GM12878 (cell line): ENCODE measurements at regions not wholly inside any gene's neighbourhood (a gene's known extent, or its start where the extent isn't known, plus 50 kb on each side); places are given as distances from the start of the nearest gene placed in this dataset.
"Not testable (repeated sequence)": the region's sequence is repeated elsewhere in the genome, so short reads cannot be mapped to it uniquely, and the experiment has no call there.

ENCODE experiments used
- ATAC-seq: fragments of 200-7000 bp; cut with Tn5 transposase; 3 replicates; pipeline ENCODE4 v1.9.1; 2020; ENCODE audit warnings: mild to moderate bottlenecking, moderate library complexity
- BruUV-seq: library from RNA; stranded (reverse); fragments of 400-500 nt; replicated peaks from 2 replicates; lab custom pipeline; 2021; lab: Mats Ljungman, UMichigan
- CTCF ChIA-PET: fragments of 300-600 bp; sonication (Branson Sonifier 250); formaldehyde crosslinking; extraction: SDS; loops from one replicate; lab custom pipeline; 2021; ENCODE audit warnings: inconsistent platforms; lab: Yijun Ruan, JAX
- POLR2A ChIA-PET: fragments of 350-600 bp; formaldehyde crosslinking; extraction: SDS; loops from one replicate; lab custom pipeline; 2021; ENCODE audit warnings: inconsistent platforms; lab: Charles Lee
- RAD21 ChIA-PET: fragments of 300-600 bp; sonication (Branson Sonifier 250); formaldehyde crosslinking; loops from one replicate; lab custom pipeline; 2023; ENCODE audit warnings: antibody characterized with exemption; ENCODE audit not compliant: unreplicated experiment; lab: Charles Lee
- SMC1A ChIA-PET: fragments of 300-600 bp; sonication (Branson Sonifier 250); formaldehyde crosslinking; loops from one replicate; lab custom pipeline; 2023; ENCODE audit not compliant: unreplicated experiment, uncharacterized antibody; lab: Charles Lee
- DNase-seq: peaks from one replicate; pipeline ENCODE4 v3.0.0-alpha.2; 2011; ENCODE audit warnings: low read depth, low spot score
- FAIRE-seq: peaks from 3 replicates; lab custom pipeline; 2011; peaks lifted over from hg19 to GRCh38; lab: Jason Lieb, UNC
- H2AFZ ChIP-seq: 2 replicates; pipeline ENCODE4 v1.6.0; 2011; ENCODE audit warnings: low read depth, low read length, control low read depth; ENCODE audit not compliant: control insufficient read depth
- H3K27ac ChIP-seq: 2 replicates; pipeline ENCODE4 v1.5.1; 2011; ENCODE audit warnings: control low read depth; ENCODE audit not compliant: control insufficient read depth, insufficient read depth
- H3K27me3 ChIP-seq, 2 experiments: replicated peaks in 1 of 2; 2 replicates each; pipeline versions ENCODE4 v1.6.0 to v1.6.1; 2011; ENCODE audit warnings: low read length in 1 of 2; ENCODE audit not compliant: control insufficient read depth in 2 of 2, insufficient read depth in 2 of 2
- H3K36me3 ChIP-seq, 2 experiments: 2 replicates each; pipeline ENCODE4 v1.5.1; 2011; ENCODE audit warnings: low read length in 1 of 2; ENCODE audit not compliant: control insufficient read depth in 2 of 2, insufficient read depth in 2 of 2
- H3K4me1 ChIP-seq: 2 replicates; pipeline ENCODE4 v1.6.1; 2011; ENCODE audit warnings: mild to moderate bottlenecking, low read length, moderate library complexity, mixed read lengths; ENCODE audit not compliant: control insufficient read depth, insufficient read depth
- H3K4me2 ChIP-seq: 2 replicates; pipeline ENCODE4 v1.6.0; 2011; ENCODE audit warnings: control low read depth; ENCODE audit not compliant: control insufficient read depth, insufficient read depth
- H3K4me3 ChIP-seq: fragments of 200-600 bp; sonication (generic); 2 replicates; pipeline ENCODE4 v1.5.1; 2016
- H3K79me2 ChIP-seq: 2 replicates; pipeline ENCODE4 v1.6.0; 2011; ENCODE audit warnings: low read length; ENCODE audit not compliant: control insufficient read depth, insufficient read depth
- H3K9ac ChIP-seq: 2 replicates; pipeline ENCODE4 v1.8.0; 2011; ENCODE audit warnings: low read length, control low read depth, mixed read lengths; ENCODE audit not compliant: control insufficient read depth, insufficient read depth
- H3K9me3 ChIP-seq: replicated peaks from 3 replicates; pipeline ENCODE4 v1.5.1; 2011; ENCODE audit warnings: mild to moderate bottlenecking, low read length; ENCODE audit not compliant: control insufficient read depth, insufficient read depth
- H4K20me1 ChIP-seq: 2 replicates; pipeline ENCODE4 v1.6.0; 2011; ENCODE audit not compliant: control insufficient read depth, insufficient read depth
- GABPA ChIP-seq: IDR thresholded peaks from 2 replicates; pipeline ENCODE4 v1.6.1; 2014; ENCODE audit warnings: antibody characterized with exemption, low read depth, mild to moderate bottlenecking, inconsistent platforms
- NFYB ChIP-seq: IDR thresholded peaks from 2 replicates; pipeline ENCODE4 v1.6.1; 2011; ENCODE audit warnings: low read depth, mild to moderate bottlenecking, low read length, improper control_type of control experiment, moderate library complexity; ENCODE audit not compliant: insufficient read depth
- SUPT20H ChIP-seq: IDR thresholded peaks from 2 replicates; pipeline ENCODE4 v1.6.1; 2011; ENCODE audit warnings: low read depth, mild to moderate bottlenecking, low read length, moderate library complexity, borderline replicate concordance; ENCODE audit not compliant: control insufficient read depth
- WGBS: methylation state at CpG from one replicate; pipeline ENCODE4 v1.1.6; 2016; ENCODE audit warnings: low lambda C conversion rate; ENCODE audit not compliant: insufficient replicate concordance, insufficient coverage; ENCODE audit errors: missing lambda C conversion rate; 5-methylcytosine and 5-hydroxymethylcytosine counted together
- in situ Hi-C: fragments of 300-500 bp; cut with MboI; formaldehyde crosslinking; loops from 9 replicates; pipeline ENCODE4 v1.14.3; 2018; ENCODE audit warnings: mixed read lengths
- intact Hi-C: fragments of 100-400 bp; cut with micrococcal nuclease; formaldehyde crosslinking; loops from one replicate; pipeline ENCODE4 v1.14.2; 2022; ENCODE audit not compliant: unreplicated experiment
- TF ChIP-seq, protein P1 (sequence below): fragments of 450-650 bp; IDR thresholded peaks from 2 replicates; pipeline ENCODE4 v1.6.1; 2016; ENCODE audit warnings: mild to moderate bottlenecking
- TF ChIP-seq, protein P2 (sequence below): fragments of 450-650 bp; IDR thresholded peaks from 2 replicates; pipeline ENCODE4 v1.6.1; 2017; ENCODE audit warnings: low read depth, mild to moderate bottlenecking, moderate library complexity

DNA sequence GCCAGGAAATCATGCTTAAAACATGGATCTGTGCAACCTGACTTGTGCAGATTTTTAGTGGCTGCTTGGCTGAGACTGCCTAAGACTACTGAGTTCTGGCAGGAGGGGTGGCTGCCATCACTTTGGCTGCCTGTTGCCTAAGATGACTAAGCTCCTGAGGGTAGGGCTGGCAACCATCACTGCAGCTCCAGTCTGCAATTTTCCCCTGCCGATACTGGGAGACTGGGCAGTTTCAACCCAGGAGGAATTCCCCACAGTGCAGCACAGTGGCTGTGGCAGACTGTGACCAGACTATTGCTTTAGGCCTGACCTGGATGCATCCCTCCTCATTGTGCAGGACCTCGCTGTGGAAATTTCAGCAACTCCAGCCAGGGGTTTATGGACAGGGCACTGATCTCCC lies 544.9 kb downstream of the ANKRD50 start:
- no peak for FAIRE-seq
- POLR2A ChIA-PET = no interaction called here
- CTCF ChIA-PET = interaction anchor here (1.7 kb wide), 1 partner anchor 10 kb away, joined by 3 read pairs; no protein-coding TSS in a partner anchor

DNA sequence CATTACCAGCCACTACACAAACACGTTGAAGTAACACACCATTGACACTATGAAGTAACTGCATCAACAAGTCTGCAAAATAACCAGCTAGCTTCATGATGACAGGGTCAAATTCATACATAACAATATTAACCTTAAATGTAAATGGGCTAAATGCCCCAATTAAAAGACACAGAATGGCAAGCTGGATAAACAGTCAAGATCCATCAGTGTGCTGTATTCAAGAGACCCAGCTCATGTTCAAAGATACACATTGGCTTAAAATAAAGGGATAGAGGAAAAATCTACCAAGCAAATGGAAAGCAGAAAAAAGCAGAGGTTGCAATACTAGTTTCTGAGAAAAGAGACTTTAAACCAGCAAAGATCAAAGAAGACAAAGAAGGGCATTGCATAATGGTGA lies 543.0 kb downstream of the ANKRD50 start:
- H3K36me3 ChIP-seq, SMC1A ChIA-PET, POLR2A ChIA-PET, CTCF ChIA-PET, ATAC-seq, H3K4me1 ChIP-seq, H3K27me3 ChIP-seq, FAIRE-seq, H4K20me1 ChIP-seq, in situ Hi-C loops, H3K79me2 ChIP-seq, H3K9ac ChIP-seq, DNase-seq, H3K4me3 ChIP-seq, intact Hi-C loops, RAD21 ChIA-PET, H3K4me2 ChIP-seq, H2AFZ ChIP-seq, H3K9me3 ChIP-seq, H3K27ac ChIP-seq, BruUV-seq: not testable (repeated sequence)
- 0% methylated on average over 1 of the region's 1 CpG for WGBS

More for the DNA sequence above, 544.9 kb downstream of the ANKRD50 start:
- H3K9ac ChIP-seq = no peak overlapping the region
- H3K4me3 ChIP-seq = no peak overlapping the region
- no peak overlapping the region for H3K27ac ChIP-seq
- in situ Hi-C loops = no loop called here
- no peaks in the 10 kb centered on the region for H3K9me3 ChIP-seq
- H2AFZ ChIP-seq = no peak overlapping the region
- H3K27me3 ChIP-seq = no peaks in the 10 kb centered on the region
- no TSS peak for BruUV-seq
- H3K4me1 ChIP-seq = no peaks in the 10 kb centered on the region
- WGBS = 14% methylated on average over 2 of the region's 2 CpGs
- H3K36me3 ChIP-seq = no peaks in the 10 kb centered on the region
- no peak for DNase-seq
- intact Hi-C loops = no loop called here
- no peaks in the 10 kb centered on the region for H3K79me2 ChIP-seq
- TF ChIP-seq NFYB (no peak), GABPA (no peak), SUPT20H (no peak)
- TF ChIP-seq, protein P1, sequence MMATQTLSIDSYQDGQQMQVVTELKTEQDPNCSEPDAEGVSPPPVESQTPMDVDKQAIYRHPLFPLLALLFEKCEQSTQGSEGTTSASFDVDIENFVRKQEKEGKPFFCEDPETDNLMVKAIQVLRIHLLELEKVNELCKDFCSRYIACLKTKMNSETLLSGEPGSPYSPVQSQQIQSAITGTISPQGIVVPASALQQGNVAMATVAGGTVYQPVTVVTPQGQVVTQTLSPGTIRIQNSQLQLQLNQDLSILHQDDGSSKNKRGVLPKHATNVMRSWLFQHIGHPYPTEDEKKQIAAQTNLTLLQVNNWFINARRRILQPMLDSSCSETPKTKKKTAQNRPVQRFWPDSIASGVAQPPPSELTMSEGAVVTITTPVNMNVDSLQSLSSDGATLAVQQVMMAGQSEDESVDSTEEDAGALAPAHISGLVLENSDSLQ = no peak
- TF ChIP-seq, protein P2, sequence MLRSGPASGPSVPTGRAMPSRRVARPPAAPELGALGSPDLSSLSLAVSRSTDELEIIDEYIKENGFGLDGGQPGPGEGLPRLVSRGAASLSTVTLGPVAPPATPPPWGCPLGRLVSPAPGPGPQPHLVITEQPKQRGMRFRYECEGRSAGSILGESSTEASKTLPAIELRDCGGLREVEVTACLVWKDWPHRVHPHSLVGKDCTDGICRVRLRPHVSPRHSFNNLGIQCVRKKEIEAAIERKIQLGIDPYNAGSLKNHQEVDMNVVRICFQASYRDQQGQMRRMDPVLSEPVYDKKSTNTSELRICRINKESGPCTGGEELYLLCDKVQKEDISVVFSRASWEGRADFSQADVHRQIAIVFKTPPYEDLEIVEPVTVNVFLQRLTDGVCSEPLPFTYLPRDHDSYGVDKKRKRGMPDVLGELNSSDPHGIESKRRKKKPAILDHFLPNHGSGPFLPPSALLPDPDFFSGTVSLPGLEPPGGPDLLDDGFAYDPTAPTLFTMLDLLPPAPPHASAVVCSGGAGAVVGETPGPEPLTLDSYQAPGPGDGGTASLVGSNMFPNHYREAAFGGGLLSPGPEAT = no peak
- no peak overlapping the region for H3K4me2 ChIP-seq
- RAD21 ChIA-PET = no interaction called here
- ATAC-seq = no peak
- SMC1A ChIA-PET = no interaction called here
- H4K20me1 ChIP-seq = no peaks in the 10 kb centered on the region
